Heart right ventricle (tissue), 16 donors: ENCODE measurements at regions not wholly inside any gene's neighbourhood (a gene's known extent, or its start where the extent isn't known, plus 50 kb on each side); places are given as distances from the start of the nearest gene placed in this dataset.

ENCODE experiments used
- ATAC-seq, 8 donors: fragments of 200-7000 bp; cut with Tn5 transposase; one replicate each; pipeline ENCODE4 v1.9.1; 2020; ENCODE audit warnings: mild to moderate bottlenecking in 8 of 8, moderate library complexity in 8 of 8, moderate number of reproducible peaks in 1 of 8
- DNase-seq, 2 donors: peaks; one replicate each; pipeline ENCODE4 v3.0.0-alpha.2; 2020
- H3K27ac ChIP-seq, 10 donors: fragments of 200-600 bp; sonication (generic) in 2 of 10; one replicate each; pipeline versions ENCODE4 v1.5.0 to v1.8.0; 2020 to 2022; ENCODE audit warnings: mild to moderate bottlenecking in 3 of 10
- H3K27me3 ChIP-seq, 7 donors: fragments of 200-600 bp; one replicate each; pipeline ENCODE4 v1.8.0; 2021 to 2022; ENCODE audit warnings: mild to moderate bottlenecking in 2 of 7
- H3K36me3 ChIP-seq, 9 donors: fragments of 200-600 bp; sonication (generic) in 1 of 9; one replicate each; pipeline versions ENCODE4 v1.5.0 to v1.8.0; 2020 to 2022; ENCODE audit warnings: mild to moderate bottlenecking in 2 of 9
- H3K4me1 ChIP-seq, 9 donors: fragments of 200-600 bp; sonication (generic) in 1 of 9; one replicate each; pipeline versions ENCODE4 v1.5.0 to v1.8.0; 2020 to 2022; ENCODE audit warnings: mild to moderate bottlenecking in 4 of 9
- H3K4me3 ChIP-seq, 10 donors: fragments of 200-600 bp; sonication (generic) in 2 of 10; one replicate each; pipeline versions ENCODE4 v1.5.0 to v1.8.0; 2020 to 2022; ENCODE audit warnings: mild to moderate bottlenecking in 7 of 10, moderate library complexity in 2 of 10
- H3K9me3 ChIP-seq, 11 donors: fragments of 200-600 bp in 10 of 11; sonication (generic) in 2 of 11; one replicate each; pipeline versions ENCODE4 v1.5.0 to v1.8.0; 2013 to 2022; ENCODE audit warnings: mild to moderate bottlenecking in 2 of 11, control low read depth in 1 of 11, moderate library complexity in 1 of 11
- WGBS, 2 donors: extraction: QIAGEN DNeasy Blood & Tissue Kit; methylation state at CpG; one replicate each; pipeline ENCODE4 v1.1.7; 2013; ENCODE audit warnings: inconsistent platforms in 1 of 2; 5-methylcytosine and 5-hydroxymethylcytosine counted together
- intact Hi-C, 10 donors: fragments of 100-400 bp; cut with DNase I; formaldehyde crosslinking; loops; one replicate each; pipeline versions ENCODE4 v1.11.1 to v1.14.2; 2022
- TF ChIP-seq, protein P1 (sequence below), 9 donors: fragments of 200-600 bp; sonication (generic) in 2 of 9; IDR thresholded peaks; one replicate each; pipeline versions ENCODE4 v1.5.0 to v1.8.0; 2021 to 2022; ENCODE audit warnings: antibody characterized with exemption in 9 of 9, mild to moderate bottlenecking in 5 of 9, moderate library complexity in 1 of 9
- donor health status: Arrhythmogenic right ventricular cardiomyopathy.
- donor health status: ischemic (EF 13 %, LVEDD 7.1; RV severe dilation, severe dysfunction).
- donor health status: healthy with polysubstance abuse.
- donor health status: DM: no; HTN: yes; CAD: no.
- donor health status: DM: no; HTN: no; CAD: no.
- donor health status: ischemic (EF 25% LVEDD 6.9; RV normal size, moderate dysfunction).
- donor health status: ischemic (EF 25% LVEDD 5.7; RV mildly dilated, moderate dysfunction).
- donor health status: healthy.
- donor health status: DM: yes; HTN: yes; CAD: no.
- donor health status: Ischemic cardiomyopathy.
- donor health status: ischemic (EF 35%, LVEDD 5.7; RV mildly dilated, moderate dysfunction).
- donor health status: nonischemic (EF 11% LVEDD 7.7; RV severe dilation, severe dysfunction).
- donor health status: DM: yes; HTN: yes; CAD: no.
- donor health status: PGD.
- donor health status: ischemic (EF 29% LVEDD 5.4; RV normal size, mild dysfunction).
- donor health status: nonischemic (EF 23%, LVEDD 6.1; RV moderate dilation, normal function).

DNA sequence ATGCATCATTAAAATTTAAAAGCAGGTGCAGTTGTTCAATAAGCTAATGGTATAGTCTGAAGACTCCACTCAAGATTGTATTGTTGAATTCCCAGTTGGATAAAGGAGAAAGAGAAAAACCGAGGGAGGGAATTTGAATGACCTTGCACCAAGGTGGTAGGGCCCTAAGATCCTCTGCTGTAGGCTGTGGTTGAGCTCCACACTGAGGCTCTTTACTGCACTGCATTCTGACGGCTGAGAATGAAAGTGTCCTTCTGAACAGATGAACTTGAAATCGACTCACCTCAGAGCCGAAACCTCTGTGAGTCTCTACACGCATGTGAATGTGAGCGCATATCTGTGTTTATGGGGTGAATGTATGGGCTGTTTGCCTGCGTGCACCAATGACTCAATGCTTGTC, 388.9 kb upstream of the DACH1 start:
- TF ChIP-seq, protein P1, sequence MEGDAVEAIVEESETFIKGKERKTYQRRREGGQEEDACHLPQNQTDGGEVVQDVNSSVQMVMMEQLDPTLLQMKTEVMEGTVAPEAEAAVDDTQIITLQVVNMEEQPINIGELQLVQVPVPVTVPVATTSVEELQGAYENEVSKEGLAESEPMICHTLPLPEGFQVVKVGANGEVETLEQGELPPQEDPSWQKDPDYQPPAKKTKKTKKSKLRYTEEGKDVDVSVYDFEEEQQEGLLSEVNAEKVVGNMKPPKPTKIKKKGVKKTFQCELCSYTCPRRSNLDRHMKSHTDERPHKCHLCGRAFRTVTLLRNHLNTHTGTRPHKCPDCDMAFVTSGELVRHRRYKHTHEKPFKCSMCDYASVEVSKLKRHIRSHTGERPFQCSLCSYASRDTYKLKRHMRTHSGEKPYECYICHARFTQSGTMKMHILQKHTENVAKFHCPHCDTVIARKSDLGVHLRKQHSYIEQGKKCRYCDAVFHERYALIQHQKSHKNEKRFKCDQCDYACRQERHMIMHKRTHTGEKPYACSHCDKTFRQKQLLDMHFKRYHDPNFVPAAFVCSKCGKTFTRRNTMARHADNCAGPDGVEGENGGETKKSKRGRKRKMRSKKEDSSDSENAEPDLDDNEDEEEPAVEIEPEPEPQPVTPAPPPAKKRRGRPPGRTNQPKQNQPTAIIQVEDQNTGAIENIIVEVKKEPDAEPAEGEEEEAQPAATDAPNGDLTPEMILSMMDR (IDR thresholded peaks at IDR 0.05): peak in 6 of 9 donors; percentile 19 to 33 (median 30)
- Histone ChIP-seq H3K27me3 (no peaks in the 10 kb centered on the region), H3K4me3 (no peak overlapping the region), H3K27ac (no peak overlapping the region), H3K4me1 (no peaks in the 10 kb centered on the region), H3K9me3 (no peaks in the 10 kb centered on the region), H3K36me3 (no peaks in the 10 kb centered on the region)
- no peak for ATAC-seq
- DNase-seq: no peak
- intact Hi-C loops: no loop called here
- WGBS, 2 donors: 30 to 37% methylated on average over 7 of the region's 7 CpGs

DNA sequence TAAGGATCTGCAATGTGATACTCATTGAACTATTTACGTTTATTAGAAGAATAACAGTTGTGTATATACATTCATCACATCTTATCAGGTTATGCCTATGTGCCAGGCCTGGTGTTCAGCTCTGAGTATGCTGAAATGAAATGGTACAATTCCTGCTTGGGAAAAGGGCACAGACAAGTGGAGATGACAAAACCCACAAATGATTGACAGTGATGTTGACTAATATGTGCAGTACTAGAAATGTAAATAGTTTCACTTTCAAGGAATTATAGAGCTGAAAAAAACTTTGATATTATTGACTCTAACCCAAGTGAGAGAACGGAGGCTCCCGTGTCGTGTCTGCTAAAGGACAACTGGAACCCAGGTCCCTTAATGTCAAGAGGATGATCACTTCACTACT, 386.8 kb upstream of the DACH1 start:
- TF ChIP-seq, protein P1 (IDR thresholded peaks at IDR 0.05): no peak
- Histone ChIP-seq H3K4me1 (no peaks in the 10 kb centered on the region), H3K27me3 (no peaks in the 10 kb centered on the region), H3K9me3 (no peaks in the 10 kb centered on the region), H3K36me3 (no peaks in the 10 kb centered on the region), H3K4me3 (no peak overlapping the region), H3K27ac (no peak overlapping the region)
- 77 to 90% methylated on average over 4 of the region's 4 CpGs for WGBS, 2 donors
- ATAC-seq (no peak), DNase-seq (no peak)
- intact Hi-C loops: no loop called here

DNA sequence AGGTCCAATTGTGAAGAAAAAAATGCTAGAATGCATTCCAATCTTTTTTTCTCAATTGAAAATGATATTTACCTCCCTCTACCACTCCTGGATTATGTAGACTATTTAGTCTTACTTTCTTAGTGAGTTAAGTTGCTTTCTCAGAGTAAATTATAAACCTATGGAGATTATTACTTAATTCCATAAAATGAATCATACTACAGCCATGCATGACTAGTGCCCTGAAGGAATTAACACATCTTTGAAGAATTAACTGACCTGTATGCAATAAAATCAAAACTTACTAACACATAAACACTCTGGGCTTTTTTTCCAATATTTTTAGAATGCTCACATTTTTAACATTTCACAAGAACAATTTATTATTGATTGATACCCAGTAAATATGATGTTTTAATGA, 379.4 kb upstream of the DACH1 start:
- Histone ChIP-seq H3K4me3 (no peak overlapping the region), H3K27me3 (no peaks in the 10 kb centered on the region), H3K36me3 (no peaks in the 10 kb centered on the region), H3K9me3 (no peaks in the 10 kb centered on the region), H3K27ac (no peak overlapping the region), H3K4me1 (no peaks in the 10 kb centered on the region)
- ATAC-seq (no peak), DNase-seq (no peak)
- intact Hi-C loops: no loop called here
- TF ChIP-seq, protein P1 (IDR thresholded peaks at IDR 0.05): no peak

DNA sequence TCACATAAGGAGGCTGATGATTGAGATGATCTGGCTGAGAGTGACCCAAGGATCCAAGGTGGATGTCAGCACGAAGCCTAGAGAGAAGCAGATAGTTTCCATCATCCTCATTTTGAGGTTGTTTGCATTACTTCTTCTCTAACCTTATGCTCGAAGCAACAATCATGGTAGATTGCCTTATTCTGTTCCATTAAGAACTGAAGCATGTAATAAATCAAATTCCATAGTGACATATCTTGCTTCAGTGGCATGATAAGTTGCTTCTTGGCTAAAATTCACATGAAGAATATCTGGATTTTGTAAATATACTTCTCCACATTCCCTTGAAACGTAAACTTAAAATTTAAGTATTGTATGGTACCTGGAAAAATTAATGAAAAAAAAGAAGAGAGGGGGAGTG, 377.8 kb upstream of the DACH1 start:
- H3K27me3 ChIP-seq: no peaks in the 10 kb centered on the region
- H3K27ac ChIP-seq: no peak overlapping the region
- H3K4me1 ChIP-seq: no peaks in the 10 kb centered on the region
- H3K36me3 ChIP-seq: no peaks in the 10 kb centered on the region
- no peak overlapping the region for H3K4me3 ChIP-seq
- no peaks in the 10 kb centered on the region for H3K9me3 ChIP-seq
- intact Hi-C loops: no loop called here
- DNase-seq (no peak), ATAC-seq (no peak)
- TF ChIP-seq, protein P1 (IDR thresholded peaks at IDR 0.05): no peak
- WGBS, 2 donors: 75 to 80% methylated on average over 3 of the region's 3 CpGs

DNA sequence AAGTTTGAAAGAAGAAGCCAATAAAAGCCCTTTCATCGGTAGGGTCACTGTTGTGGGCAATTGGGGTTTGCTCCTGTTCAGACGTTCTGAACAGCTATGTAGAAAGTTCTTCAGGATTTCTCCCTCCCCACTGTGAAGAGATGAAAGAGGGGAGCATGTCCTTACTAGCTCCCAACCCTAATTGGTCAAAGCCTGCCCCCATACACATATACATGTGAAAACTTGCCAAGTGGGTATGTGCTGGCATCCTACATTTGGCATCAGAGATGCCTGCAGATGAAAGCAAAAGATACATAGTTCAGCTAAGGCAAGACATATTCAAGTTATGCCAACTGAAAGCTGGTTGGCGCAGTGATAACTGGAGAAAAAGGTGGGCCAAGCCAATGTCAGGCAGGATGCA, 363.1 kb upstream of the DACH1 start:
- TF ChIP-seq, protein P1 (IDR thresholded peaks at IDR 0.05): no peak
- no peak overlapping the region for H3K27ac ChIP-seq
- H3K9me3 ChIP-seq: peaks cover 0 to 5% (median 0%) of the 10 kb centered on the region in 11 donors
- H3K4me1 ChIP-seq: no peaks in the 10 kb centered on the region
- no peaks in the 10 kb centered on the region for H3K27me3 ChIP-seq
- WGBS, 2 donors: 73 to 78% methylated on average over 3 of the region's 3 CpGs
- H3K4me3 ChIP-seq: no peak overlapping the region
- DNase-seq: no peak
- H3K36me3 ChIP-seq: no peaks in the 10 kb centered on the region
- ATAC-seq: no peak
- intact Hi-C loops: no loop called here
